HG02763 (cell line): ENCODE measurements at regions not wholly inside any gene's neighbourhood (a gene's known extent, or its start where the extent isn't known, plus 50 kb on each side); places are given as distances from the start of the nearest gene placed in this dataset.

Experiments used
- ATAC-seq: cut with Tn5 transposase; IDR thresholded peaks from one replicate; pipeline ENCODE4 v1.9.1; 2021; ENCODE audit warnings: mild to moderate bottlenecking, moderate library complexity; ENCODE audit not compliant: unreplicated experiment

DNA sequence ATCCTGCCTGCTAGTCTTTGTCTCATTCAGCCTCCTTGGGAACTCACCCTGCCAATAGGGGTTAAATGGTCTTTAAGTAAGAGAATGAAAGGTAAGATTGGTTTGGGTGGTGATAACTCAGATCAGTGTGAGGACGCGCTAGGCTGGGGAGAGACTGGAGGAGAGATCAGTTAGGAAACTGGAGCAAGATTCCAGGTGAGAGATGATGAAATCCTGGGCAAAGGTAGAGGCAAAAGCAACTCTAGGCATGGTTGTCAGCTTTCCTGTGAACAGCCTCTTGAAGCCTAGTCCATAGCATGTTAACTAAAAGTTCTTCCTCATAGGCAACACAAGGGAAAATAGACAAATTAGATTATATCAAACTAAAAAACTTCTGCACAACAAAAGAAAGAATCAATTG, 145.2 kb upstream of the ANKRD28 start:
- no peak for ATAC-seq

DNA sequence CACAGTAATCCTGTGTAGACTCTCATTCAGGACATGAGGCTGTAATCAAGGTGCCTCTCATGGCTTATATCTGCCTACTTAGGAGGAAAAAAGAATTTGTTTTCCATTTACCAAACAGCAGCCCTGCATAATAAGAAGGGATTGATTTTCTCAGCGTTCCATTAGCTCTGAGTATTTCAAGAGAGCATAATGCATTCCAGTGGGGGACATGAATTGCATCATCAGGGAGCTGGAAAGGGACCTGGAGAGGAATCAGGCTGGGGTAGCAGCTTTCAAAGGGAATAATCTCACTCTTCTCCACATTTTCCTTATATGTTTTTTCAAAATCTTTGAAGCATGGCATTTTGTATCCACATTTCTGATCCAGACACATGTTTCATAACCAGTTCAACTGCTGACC, 150.6 kb upstream of the ANKRD28 start:
- ATAC-seq = no peak

DNA sequence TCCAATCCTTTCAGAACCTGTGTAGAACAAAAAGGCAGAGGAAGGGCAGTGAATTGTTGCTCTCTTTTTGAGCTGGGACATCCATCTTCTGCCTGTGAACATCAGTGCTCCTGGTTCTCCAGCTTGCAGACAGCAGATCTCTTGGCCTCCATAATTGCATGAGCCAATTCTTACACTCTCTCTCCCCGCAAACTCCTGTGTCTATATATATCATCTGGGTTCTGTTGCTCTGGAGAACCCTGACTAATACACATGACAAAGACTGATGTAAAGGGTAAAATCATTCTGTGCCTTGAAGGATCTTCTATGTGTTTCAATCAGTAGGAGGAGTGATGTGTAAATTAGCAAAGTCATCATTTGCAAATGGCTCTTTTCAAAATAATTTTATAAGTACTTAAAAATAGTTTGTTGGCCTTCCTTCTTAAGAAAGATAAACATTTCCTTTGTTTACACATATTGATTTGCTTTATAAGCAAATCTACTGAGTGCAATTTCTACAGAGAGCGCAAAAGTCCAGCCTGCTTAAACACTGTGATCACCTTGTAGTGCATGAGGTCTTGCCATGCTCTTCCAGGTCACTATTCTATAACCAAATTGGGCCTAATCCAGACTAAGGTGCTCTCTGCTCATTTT, 154.9 kb upstream of the ANKRD28 start:
- no peak for ATAC-seq

DNA sequence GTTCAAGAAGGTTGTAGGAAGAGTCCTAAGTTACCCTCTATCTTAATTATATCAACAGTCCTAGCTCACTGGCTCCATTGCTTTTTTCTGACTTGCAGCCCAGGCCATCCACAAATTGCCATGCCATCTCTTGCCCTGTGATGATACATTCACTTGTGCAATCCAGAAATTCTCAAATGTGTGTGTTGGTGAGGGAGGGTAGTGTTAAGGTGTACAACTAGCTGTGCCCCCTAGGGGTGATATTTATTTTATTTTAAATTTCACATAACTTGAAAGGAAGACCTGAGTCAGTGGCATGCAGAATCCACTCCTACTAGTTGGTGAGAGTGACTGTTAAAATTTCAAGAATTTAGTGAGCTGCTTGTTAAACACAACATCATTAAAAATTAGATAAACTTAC, 156.1 kb upstream of the ANKRD28 start:
- ATAC-seq = no peak

DNA sequence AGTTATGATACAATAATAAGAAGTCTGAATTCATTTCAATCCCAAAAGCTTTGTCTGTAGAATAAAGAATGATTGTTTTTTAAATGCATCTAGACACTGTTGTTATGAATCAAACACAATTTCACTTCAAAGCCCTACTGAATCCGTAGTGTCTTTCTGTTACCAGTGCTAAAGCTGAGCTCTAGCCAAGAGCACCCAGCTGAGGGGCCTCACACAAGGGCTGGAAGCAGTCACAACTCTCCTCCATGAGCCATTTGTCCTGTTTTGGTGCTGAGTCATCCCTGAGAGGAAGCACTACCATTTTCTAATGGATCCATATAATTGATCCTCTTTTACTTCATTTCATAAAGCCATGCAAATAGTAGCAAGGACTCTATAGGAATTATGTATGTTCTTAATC, 158.2 kb upstream of the ANKRD28 start:
- no peak for ATAC-seq

DNA sequence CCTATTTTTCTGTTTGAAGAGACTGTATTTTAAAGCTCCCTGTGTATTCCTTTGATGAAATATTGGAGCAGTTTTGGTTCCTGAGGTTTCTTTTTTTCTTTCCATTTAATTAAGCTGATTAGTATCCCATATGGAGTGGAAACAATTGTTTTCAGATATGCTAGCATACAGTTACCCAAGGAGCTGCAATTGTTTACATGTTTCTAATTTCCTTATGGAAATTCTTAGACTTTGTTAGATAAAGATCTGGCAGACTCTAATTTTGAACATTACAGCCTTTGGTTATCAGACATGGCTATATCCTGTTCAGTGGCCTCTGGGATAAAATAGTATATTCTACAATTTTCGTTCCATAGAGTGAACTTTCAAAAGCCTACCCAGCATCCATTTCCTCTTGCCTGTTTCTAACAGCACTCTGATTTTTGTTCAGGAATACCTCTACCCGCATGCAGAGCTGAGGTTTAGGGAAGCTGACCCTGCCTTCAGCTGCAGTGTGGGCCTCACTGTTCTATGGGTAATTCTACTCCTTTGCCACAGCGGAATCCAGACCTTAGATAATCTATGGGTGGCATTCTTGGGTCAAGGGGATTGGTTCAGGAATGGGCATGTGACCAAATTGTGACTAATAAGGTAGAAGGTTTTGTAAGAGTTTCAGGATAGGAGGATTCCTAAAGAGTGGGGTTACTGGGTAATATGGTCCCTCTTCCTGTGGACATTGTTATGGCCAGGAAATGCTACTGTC, 161.1 kb upstream of the ANKRD28 start:
- no peak for ATAC-seq

DNA sequence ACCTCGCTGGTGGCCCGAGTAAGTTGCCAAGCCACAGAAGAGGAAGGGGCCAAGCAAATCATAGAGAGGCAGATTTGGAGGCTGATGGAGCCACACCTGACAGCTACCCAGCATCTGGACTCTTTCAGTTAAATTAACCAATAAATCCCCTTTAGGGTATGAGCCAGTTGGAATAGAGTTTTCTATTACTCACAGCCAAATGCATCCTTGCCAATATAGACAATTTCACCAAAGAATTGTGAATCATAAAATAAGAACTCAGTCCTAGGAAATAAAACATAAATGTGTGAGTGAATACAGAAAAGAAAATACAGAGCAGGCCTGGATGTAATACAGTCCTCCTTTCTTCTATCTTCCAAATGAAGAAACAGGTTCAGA, 161.6 kb upstream of the ANKRD28 start:
- no peak for ATAC-seq

DNA sequence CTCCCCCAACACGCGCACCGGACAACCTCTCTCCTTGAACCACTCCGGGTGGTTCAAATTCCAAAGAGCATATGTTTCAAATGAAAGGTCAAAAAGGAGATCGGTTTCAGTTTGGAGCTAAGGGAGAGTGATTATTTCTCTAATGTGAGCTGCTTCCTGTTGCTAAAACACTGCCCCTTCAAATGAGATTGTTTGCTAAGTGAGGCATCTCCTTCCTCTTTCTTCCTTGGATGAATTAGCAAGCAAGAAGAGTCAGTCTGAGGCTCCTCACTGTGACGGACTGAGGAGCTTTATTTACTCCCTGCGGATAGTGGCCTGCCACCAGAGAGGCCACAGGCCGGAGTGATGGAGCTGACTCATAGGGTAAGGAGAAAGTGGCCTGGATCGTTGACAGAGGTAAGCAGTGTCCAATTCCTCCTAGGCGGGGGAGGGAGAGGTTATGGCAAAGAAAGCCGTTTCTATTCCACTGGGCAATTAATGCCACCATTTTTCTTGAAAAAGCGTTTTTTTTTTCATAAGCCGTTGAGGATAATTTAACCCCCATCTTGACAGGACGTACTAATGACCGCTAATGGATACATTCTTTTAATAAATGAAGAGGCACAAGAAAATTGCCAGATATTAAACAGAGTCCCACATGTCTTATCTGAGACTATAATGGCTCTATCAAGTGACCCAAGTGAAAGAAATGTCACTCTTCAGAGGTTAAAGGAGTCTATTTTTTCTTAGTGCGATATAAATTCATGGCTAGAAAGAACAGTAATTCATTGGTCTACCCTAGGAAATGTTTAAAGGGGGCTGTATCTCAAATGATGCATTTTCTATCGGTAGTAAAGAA, 167.0 kb upstream of the ANKRD28 start:
- ATAC-seq = no peak

DNA sequence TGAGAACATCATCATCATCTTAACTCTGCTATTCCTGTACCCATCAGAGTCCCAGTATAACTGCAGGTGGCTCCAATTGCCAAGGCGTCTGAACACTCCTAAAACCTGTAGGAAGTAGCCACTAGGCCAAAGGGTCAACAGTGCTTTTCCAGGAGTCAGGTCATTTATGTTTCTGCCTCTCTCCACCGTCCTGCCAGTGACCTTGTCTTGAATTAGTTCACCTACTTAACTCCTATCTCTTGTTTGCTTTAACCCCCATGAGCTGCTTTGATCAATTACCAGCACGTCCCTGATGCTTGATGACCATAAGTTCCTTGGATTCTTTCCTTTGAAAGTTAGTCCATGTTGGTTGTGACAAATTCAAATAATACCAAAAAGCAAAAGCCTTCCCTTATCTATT, 169.8 kb upstream of the ANKRD28 start:
- ATAC-seq = no peak

DNA sequence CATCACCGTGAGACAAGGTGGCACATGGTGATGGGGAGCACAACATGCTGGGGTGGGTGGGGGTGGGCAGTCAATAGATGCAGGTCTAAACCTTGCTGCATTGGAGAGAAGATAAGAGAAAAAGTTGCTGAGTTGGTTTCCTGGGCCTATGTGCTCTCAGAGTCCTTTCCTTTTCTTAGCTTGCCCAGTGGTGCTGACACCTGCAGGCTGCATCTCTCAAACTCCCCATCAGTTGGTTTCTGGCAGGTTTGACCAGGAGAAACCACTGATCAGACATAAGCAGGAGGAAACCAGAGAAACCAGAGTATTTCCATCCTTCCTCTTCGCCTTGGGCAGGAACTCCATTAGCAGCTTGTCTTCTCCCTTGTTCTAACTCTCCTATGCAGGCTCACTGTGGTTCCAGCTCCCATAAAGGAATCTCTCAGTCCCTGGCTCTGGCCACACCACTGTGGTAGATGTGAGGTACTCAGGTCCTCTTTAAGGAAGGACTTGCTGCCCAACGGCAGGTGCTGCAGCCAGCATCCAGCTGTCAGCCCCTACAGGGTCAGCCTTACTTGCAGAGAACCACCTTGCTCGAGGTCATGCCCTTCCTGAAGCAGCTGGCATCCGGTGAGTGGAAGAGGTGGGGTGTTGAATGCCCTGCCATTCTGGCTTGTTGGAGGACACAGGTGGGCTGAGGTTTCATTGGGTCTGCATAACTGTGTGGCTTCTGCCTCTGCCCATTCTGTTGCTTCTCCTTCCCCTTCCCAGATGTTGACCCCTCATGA, 172.3 kb upstream of the ANKRD28 start:
- ATAC-seq = no peak

DNA sequence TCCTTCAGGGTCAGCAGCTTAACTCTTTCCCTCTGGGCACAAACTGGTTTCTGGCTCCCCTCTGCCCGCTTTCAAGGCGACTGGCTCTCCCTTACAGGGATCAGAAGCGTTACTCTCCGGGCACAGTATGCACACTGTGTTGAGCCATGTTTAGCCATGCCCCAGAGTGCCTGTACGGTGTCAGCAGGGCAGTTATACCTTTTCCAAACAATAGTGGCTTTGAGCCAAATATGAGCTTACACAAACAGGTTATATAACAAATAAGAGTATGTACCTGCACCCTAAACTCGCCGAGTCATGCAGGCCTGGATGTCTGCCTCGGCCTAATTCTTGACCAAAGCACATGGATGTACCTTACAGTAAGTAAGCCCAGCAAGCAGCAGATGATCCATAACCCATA, 175.6 kb upstream of the ANKRD28 start:
- no peak for ATAC-seq

DNA sequence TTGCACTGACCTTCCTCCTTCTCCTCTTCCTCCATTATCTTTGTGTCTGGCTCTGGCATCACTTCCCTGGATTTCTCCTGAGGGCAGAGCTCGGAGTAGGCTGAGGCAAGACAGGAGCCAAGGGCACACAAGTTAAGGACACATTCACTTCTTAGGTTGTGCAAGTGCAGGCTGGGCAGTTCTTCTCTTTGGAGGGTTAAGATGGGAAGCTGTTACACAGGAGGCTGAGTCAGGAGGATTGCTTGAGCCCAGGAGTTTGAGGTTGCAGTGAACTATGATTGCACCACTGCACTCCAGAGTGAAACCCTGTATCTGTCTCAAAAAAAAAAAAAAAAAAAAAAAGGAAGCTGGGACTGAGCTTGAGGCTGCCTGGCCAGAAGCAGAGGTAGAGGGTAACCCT, 176.2 kb upstream of the ANKRD28 start:
- ATAC-seq = no peak

DNA sequence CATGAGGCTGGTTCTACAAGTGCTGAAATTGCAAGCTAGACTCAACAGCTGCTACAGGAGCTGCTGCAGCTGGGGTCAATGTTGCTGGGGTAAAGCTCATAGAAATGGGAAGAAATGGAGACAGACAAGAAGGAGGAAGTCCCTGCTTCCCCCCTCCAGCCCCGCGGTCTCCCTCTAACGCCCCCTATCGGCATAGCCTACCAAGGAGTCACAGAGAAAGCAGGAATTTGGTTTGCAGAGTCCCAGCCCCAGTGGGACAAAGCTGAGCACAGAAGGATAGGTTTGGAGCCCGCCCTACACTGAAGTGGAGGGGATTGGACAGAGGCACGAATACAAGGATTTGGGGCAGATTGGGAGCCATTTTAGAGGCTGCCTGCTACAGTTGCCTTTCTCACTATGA, 176.9 kb upstream of the ANKRD28 start:
- no peak for ATAC-seq

DNA sequence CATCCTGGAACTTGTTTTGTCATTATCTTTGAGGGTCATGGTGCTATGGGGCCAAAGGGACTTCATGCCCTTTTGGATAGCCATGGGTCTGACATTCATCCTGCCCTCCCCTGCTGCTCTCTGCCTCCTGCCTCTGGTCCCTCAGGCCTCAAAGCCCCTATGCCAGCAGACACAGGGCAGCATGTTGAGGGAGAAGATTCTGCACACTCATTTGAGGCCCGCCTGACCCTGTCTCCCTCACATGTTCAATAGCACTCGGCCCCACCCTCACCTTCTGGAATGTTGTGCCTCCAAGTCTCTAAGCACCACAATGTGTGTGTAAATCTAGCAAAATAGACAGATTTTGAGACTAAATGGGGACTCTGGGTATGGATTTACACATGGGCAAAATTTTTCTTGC, 178.7 kb upstream of the ANKRD28 start:
- ATAC-seq = no peak

DNA sequence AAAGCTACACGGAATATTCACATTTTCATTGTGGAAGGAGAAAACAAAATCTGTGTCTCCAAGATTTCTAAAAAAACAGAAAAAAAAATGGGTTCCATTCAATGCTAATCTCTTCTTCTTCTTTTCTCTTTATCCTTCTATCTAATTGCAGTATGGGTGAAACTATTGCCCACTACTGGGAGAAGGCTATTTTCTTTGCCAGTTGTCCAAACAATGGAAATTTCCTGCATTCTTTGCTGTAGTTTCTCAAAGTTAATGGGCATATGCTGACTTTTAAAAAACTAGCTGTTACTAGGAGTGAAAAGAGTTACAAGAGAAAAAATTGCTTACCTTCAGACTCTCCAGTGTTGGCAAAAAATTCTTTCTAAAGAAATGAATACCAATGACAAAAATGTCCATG, 179.3 kb upstream of the ANKRD28 start:
- no peak for ATAC-seq

DNA sequence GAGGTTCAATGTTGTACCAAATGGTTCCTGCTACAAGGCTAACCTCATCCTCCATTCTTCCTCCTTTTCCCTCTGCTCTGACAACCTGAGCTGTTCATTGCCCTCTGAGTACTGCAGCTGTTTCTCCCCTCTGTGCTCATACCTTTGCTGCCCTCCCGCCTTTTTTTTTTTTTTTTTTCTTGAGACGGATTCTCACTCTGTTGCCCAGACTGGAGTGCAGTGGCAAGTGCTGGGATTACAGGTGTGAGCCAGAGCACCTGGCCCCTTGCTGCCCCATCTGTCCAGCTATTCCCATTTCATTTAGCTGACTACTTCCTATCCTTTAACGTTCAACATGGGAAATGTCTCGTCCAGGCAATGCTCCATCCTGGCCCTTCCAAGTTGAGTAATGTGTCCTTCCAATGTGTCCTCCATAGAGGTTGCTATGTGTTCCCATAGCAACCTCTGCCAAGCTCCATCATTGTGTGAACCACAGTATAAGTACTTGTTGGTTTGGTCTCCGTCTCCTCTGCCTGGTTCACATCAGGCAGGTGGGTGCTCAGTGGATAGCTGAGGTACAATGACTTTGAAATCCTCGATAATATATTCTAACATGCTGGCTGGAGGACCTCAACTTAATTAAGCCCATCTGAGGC, 179.9 kb upstream of the ANKRD28 start:
- no peak for ATAC-seq

DNA sequence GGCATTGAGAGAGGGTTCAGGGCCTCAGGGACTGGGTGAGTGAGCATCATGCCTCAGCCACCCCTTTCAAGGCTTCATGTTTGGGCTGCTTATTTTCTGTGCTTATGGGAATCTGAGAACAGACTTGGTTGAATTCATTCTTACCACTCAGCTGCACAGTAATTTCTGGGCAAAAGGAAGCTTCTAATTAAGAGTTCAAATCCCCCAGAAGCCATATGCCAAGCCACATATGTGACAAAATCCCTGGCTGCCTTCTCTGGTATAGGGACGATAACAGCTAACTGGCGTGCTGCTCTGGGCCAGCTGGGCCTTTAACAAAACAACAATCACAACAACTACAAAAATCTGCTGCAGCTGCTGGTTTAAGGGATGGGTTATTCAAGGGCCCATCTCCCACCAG, 181.0 kb upstream of the ANKRD28 start:
- no peak for ATAC-seq

DNA sequence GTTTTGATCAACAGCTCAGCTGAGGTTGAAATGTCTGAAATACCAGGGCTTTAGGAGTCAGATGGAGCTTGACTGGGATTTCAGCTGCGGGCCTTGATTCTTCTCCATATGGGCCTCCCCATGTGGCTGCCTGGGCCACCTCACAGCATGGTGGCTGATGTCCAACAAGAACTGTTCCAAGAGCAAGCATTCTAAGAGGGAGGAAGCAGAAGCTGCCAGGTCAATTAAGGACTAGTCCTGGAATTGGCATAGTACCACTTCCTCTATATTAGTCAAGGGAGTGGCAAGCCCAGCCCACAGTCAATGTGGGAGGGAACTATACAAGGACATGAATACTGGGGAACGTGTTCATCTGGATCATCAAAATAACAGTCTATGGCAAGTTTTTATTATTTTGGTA, 181.7 kb upstream of the ANKRD28 start:
- ATAC-seq = no peak

DNA sequence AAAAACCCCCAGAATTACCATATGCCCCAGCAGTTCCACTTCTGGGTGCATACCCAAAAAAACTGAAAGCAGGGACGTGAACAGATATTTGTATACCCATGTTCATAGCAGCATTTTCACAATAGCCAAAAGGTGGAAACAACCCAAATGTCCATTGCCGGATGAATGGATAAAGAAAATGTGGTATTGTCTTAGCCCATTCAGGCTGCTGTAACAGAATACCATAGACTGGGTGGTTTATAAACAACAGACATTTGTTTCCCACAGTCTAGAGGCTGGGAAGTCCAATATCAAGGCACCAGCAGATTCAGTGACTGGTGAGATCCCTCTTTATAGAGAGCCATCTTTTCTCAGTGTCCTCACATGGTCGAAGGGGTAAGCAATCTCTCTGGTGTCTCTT, 182.1 kb upstream of the ANKRD28 start:
- no peak for ATAC-seq

DNA sequence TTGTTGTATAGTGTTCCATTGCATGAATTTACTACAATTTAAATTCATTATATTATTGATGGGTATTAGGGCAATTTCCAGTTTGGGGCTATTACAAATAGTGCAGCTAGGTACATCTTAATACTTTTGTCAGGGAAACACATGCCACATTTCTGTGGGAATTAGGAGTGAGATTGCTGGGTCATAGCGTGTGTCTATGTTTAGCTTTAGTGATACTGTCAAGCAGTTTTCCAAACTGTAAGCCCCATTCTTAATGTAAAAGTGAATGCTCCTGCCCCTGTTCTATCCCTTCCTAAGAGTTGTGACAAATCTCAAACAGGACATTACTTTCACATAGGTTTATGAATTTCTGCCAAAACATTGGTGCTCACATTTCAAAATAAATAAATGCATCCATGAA, 184.5 kb upstream of the ANKRD28 start:
- no peak for ATAC-seq

DNA sequence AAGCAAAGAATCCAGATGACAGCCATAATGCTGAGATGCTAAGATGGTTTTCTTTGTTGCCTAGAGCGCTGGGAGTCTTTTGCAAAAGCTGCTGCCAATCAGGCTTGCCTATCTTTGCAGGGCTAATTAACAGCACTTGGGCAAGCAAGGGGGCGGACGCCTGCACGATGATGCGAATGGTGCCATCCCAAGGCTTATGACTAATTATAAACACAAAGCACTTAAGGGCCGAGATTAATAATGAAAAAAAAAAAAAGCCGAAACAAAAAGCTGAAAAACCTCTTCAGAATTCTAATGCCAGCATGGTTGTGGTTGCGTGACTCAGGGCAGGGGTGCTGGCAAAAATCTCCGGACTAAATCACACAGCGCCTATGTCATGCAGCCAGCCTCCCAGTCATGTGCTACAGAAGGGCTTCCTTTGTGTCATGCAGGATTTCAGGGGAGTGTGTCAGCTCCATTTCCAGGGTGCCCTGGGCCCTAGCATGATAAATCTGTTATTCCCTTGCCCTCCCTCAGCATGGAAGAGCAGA, 185.0 kb upstream of the ANKRD28 start:
- ATAC-seq = no peak
